ENCODE measurements at regions not wholly inside any gene's neighbourhood (a gene's known extent, or its start where the extent isn't known, plus 50 kb on each side); places are given as distances from the start of the nearest gene placed in this dataset.

DNA sequence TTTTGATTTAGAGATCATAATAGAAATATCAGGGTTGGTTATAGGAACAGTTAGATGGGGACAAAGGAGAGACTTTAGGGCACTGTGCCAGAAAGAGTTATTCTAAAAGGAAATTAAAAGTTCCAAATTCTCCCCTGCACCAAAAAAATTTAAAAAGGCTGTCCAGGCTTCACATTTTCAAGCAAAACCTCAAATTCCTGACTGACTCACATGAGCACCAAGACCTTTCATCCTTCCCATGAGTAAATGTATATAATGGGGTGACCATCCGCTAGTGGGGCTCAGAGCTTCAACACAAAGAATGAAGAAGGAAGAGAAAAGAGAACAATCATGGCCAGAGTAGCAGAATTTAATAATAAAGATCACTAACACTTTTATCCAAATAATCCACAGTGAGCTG lies 131.6 kb upstream of the MROH9 start:
- H3F3A ChIP-seq (ENCODE audit: low read depth): no peaks in the 10 kb centered on the region
- H4K20me1 ChIP-seq (ENCODE audit: insufficient read depth, low read length, poor library complexity, severe bottlenecking): no peaks in the 10 kb centered on the region
- TF ChIP-seq, protein P1, sequence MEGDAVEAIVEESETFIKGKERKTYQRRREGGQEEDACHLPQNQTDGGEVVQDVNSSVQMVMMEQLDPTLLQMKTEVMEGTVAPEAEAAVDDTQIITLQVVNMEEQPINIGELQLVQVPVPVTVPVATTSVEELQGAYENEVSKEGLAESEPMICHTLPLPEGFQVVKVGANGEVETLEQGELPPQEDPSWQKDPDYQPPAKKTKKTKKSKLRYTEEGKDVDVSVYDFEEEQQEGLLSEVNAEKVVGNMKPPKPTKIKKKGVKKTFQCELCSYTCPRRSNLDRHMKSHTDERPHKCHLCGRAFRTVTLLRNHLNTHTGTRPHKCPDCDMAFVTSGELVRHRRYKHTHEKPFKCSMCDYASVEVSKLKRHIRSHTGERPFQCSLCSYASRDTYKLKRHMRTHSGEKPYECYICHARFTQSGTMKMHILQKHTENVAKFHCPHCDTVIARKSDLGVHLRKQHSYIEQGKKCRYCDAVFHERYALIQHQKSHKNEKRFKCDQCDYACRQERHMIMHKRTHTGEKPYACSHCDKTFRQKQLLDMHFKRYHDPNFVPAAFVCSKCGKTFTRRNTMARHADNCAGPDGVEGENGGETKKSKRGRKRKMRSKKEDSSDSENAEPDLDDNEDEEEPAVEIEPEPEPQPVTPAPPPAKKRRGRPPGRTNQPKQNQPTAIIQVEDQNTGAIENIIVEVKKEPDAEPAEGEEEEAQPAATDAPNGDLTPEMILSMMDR (conservative IDR thresholded peaks at IDR 0.05; ENCODE audit: low read length): no peak
- no peak for TF ChIP-seq EZH2phosphoT487 (IDR thresholded peaks at IDR 0.05; ENCODE audit: borderline replicate concordance)
- no peaks in the 10 kb centered on the region for H3K4me1 ChIP-seq (ENCODE audit: insufficient read depth, low read length, poor library complexity, severe bottlenecking)
- H3K36me3 ChIP-seq (ENCODE audit: insufficient read depth, low read length): no peaks in the 10 kb centered on the region
- no peak overlapping the region for H3K4me2 ChIP-seq (ENCODE audit: low read depth, low read length, poor library complexity, severe bottlenecking)
- H3K27me3 ChIP-seq (ENCODE audit: insufficient read depth, low read length, poor library complexity, severe bottlenecking): no peaks in the 10 kb centered on the region
- H3K9ac ChIP-seq (ENCODE audit: low read depth, low read length, poor library complexity, severe bottlenecking): no peak overlapping the region
- no peaks in the 10 kb centered on the region for H3K9me2 ChIP-seq (replicated peaks; ENCODE audit: low read depth, low read length)
- H3K79me2 ChIP-seq (ENCODE audit: insufficient read depth, low read length): no peaks in the 10 kb centered on the region
- H3K4me3 ChIP-seq (ENCODE audit: low read length, poor library complexity, severe bottlenecking): no peak overlapping the region
- no peaks in the 10 kb centered on the region for H3K9me3 ChIP-seq (ENCODE audit: insufficient read depth, low read depth, low read length)
- no peak overlapping the region for H2AFZ ChIP-seq (ENCODE audit: low read length)

DNA sequence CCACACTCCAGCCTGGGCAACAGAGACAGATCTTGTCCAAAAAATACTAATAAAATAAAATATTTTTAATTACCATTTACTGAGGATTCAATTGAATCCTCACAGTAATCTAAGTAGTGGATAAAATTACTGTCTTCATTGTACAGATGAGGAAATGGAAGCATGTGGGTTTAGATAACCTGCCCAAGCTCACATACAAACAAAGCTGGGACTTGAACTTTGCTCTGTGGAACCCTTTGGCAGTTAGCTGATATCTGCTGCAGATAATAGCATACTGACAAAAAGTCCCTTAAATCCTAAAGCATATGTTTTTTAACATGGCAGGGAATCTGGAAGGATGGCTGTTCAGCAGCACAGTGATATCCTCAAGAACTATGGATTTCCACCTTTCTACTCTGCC lies 130.9 kb upstream of the MROH9 start:
- Histone ChIP-seq H2AFZ (ENCODE audit: low read length) (no peak overlapping the region), H3K9me2 (replicated peaks; ENCODE audit: low read depth, low read length) (no peaks in the 10 kb centered on the region), H3F3A (ENCODE audit: low read depth) (no peaks in the 10 kb centered on the region), H3K4me3 (ENCODE audit: low read length, poor library complexity, severe bottlenecking) (no peak overlapping the region), H4K20me1 (ENCODE audit: insufficient read depth, low read length, poor library complexity, severe bottlenecking) (no peaks in the 10 kb centered on the region), H3K27me3 (ENCODE audit: insufficient read depth, low read length, poor library complexity, severe bottlenecking) (no peaks in the 10 kb centered on the region), H3K79me2 (ENCODE audit: insufficient read depth, low read length) (no peaks in the 10 kb centered on the region), H3K4me2 (ENCODE audit: low read depth, low read length, poor library complexity, severe bottlenecking) (no peak overlapping the region), H3K9me3 (ENCODE audit: insufficient read depth, low read depth, low read length) (no peaks in the 10 kb centered on the region), H3K9ac (ENCODE audit: low read depth, low read length, poor library complexity, severe bottlenecking) (no peak overlapping the region), H3K4me1 (ENCODE audit: insufficient read depth, low read length, poor library complexity, severe bottlenecking) (no peaks in the 10 kb centered on the region), H3K36me3 (ENCODE audit: insufficient read depth, low read length) (no peaks in the 10 kb centered on the region)
- TF ChIP-seq, protein P1 (conservative IDR thresholded peaks at IDR 0.05; ENCODE audit: low read length): no peak
- TF ChIP-seq EZH2phosphoT487 (IDR thresholded peaks at IDR 0.05; ENCODE audit: borderline replicate concordance): no peak

DNA sequence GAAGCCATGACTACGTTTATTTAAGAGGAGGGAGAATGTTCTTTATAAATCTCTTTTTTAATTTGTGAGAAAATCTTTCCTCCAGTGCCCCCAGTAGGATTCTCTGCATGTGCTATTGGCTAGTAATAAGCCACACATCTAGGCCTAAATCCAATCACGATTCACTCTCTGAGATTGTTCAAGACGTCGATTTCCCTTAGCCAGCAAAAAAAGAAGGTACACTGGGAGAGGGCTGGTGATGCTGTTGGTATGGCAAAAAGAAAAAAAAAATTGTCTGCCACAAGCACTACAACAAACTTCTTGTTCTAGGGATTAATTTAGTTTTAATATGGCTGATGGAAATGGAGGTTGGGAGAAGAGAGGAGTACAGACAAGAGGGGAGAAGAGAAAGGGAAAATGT lies 130.5 kb upstream of the MROH9 start:
- Histone ChIP-seq H3K9me2 (replicated peaks; ENCODE audit: low read depth, low read length) (no peaks in the 10 kb centered on the region), H3K36me3 (ENCODE audit: insufficient read depth, low read length) (no peaks in the 10 kb centered on the region), H3K9me3 (ENCODE audit: insufficient read depth, low read depth, low read length) (no peaks in the 10 kb centered on the region), H3K4me2 (ENCODE audit: low read depth, low read length, poor library complexity, severe bottlenecking) (no peak overlapping the region), H3K27me3 (ENCODE audit: insufficient read depth, low read length, poor library complexity, severe bottlenecking) (no peaks in the 10 kb centered on the region), H3K9ac (ENCODE audit: low read depth, low read length, poor library complexity, severe bottlenecking) (no peak overlapping the region), H3K4me1 (ENCODE audit: insufficient read depth, low read length, poor library complexity, severe bottlenecking) (no peaks in the 10 kb centered on the region), H3K4me3 (ENCODE audit: low read length, poor library complexity, severe bottlenecking) (no peak overlapping the region), H3K79me2 (ENCODE audit: insufficient read depth, low read length) (no peaks in the 10 kb centered on the region), H2AFZ (ENCODE audit: low read length) (no peak overlapping the region), H4K20me1 (ENCODE audit: insufficient read depth, low read length, poor library complexity, severe bottlenecking) (no peaks in the 10 kb centered on the region), H3F3A (ENCODE audit: low read depth) (no peaks in the 10 kb centered on the region)
- TF ChIP-seq, protein P1 (conservative IDR thresholded peaks at IDR 0.05; ENCODE audit: low read length): no peak
- TF ChIP-seq EZH2phosphoT487 (IDR thresholded peaks at IDR 0.05; ENCODE audit: borderline replicate concordance): no peak

All from Loucy (cell line).